ENCODE measurements at regions not wholly inside any gene's neighbourhood (a gene's known extent, or its start where the extent isn't known, plus 50 kb on each side); places are given as distances from the start of the nearest gene placed in this dataset.

DNA sequence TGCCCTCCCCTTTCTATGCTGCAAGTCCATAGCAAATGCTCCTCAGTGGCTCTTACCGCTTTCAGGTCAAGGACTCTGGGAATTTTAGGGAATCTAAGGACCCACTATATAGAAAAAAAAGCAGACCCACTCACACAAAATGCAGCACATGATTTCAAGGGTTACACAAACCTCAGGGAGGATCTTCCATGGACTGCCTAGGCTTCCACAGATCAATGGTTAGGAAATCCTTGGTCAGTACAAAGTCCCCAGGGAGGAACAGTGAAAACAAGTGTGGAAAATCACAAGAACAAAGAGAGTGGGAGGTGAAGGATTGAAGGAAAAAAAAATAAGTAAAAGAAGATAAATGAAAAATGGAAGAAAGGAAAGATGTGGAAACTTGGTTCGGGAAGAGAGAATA lies 188.4 kb downstream of the AHR start:
- H3K9me3 ChIP-seq (ENCODE audit: low read depth, low read length, poor library complexity, severe bottlenecking): no peaks in the 10 kb centered on the region
- DNase-seq (ENCODE audit: low spot score): no peak
- no peaks in the 10 kb centered on the region for H3K27me3 ChIP-seq (replicated peaks; ENCODE audit: insufficient read depth, low read depth, low read length, poor library complexity)
- no peak overlapping the region for H3K4me3 ChIP-seq (ENCODE audit: low read depth, low read length, poor library complexity, severe bottlenecking)
- intact Hi-C loops (cut with micrococcal nuclease; ENCODE audit: unreplicated experiment): no loop called here
- TF ChIP-seq EZH2 (IDR thresholded peaks at IDR 0.05; ENCODE audit: borderline replicate concordance, low read depth, low read length, poor library complexity, severe bottlenecking): no peak
- TF ChIP-seq, protein P1, sequence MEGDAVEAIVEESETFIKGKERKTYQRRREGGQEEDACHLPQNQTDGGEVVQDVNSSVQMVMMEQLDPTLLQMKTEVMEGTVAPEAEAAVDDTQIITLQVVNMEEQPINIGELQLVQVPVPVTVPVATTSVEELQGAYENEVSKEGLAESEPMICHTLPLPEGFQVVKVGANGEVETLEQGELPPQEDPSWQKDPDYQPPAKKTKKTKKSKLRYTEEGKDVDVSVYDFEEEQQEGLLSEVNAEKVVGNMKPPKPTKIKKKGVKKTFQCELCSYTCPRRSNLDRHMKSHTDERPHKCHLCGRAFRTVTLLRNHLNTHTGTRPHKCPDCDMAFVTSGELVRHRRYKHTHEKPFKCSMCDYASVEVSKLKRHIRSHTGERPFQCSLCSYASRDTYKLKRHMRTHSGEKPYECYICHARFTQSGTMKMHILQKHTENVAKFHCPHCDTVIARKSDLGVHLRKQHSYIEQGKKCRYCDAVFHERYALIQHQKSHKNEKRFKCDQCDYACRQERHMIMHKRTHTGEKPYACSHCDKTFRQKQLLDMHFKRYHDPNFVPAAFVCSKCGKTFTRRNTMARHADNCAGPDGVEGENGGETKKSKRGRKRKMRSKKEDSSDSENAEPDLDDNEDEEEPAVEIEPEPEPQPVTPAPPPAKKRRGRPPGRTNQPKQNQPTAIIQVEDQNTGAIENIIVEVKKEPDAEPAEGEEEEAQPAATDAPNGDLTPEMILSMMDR (conservative IDR thresholded peaks at IDR 0.05; ENCODE audit: low read depth, low read length): no peak
- H3K27ac ChIP-seq (ENCODE audit: low read depth, low read length, poor library complexity, severe bottlenecking): no peak overlapping the region
- ChIA-PET POLR2A (ENCODE audit: low non-redundant PET) (no interaction called here), CTCF (no interaction called here)
- H3K4me1 ChIP-seq (ENCODE audit: insufficient read depth, low read length, poor library complexity, severe bottlenecking): no peaks in the 10 kb centered on the region
- H3K36me3 ChIP-seq (ENCODE audit: insufficient read depth, low read length, poor library complexity, severe bottlenecking): no peaks in the 10 kb centered on the region
- no TSS peak for BruUV-seq (replicated peaks)

DNA sequence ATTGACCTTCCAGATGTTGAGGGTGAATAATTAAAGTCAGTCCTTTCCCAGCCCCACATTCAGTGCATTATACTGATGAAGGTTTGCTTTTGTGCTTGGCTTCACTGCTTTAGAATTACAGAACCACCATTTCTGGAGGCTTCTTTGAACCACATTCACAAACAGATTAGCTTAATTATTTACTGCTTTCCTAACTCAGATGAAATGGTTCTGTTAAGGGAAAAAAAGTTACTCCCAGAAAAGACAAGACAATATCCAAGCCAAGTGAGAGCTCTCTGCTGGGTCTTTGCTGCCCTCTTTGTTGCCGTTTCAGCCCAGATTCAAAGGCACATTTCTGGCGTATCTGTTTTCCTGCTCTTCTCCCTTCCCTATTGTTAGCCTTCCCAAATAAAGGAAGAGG lies 188.9 kb downstream of the AHR start:
- no TSS peak for BruUV-seq (replicated peaks)
- Histone ChIP-seq H3K36me3 (ENCODE audit: insufficient read depth, low read length, poor library complexity, severe bottlenecking) (no peaks in the 10 kb centered on the region), H3K27me3 (replicated peaks; ENCODE audit: insufficient read depth, low read depth, low read length, poor library complexity) (no peaks in the 10 kb centered on the region), H3K4me1 (ENCODE audit: insufficient read depth, low read length, poor library complexity, severe bottlenecking) (no peaks in the 10 kb centered on the region), H3K4me3 (ENCODE audit: low read depth, low read length, poor library complexity, severe bottlenecking) (no peak overlapping the region), H3K9me3 (ENCODE audit: low read depth, low read length, poor library complexity, severe bottlenecking) (no peaks in the 10 kb centered on the region), H3K27ac (ENCODE audit: low read depth, low read length, poor library complexity, severe bottlenecking) (no peak overlapping the region)
- TF ChIP-seq EZH2 (IDR thresholded peaks at IDR 0.05; ENCODE audit: borderline replicate concordance, low read depth, low read length, poor library complexity, severe bottlenecking): no peak
- TF ChIP-seq, protein P1 (conservative IDR thresholded peaks at IDR 0.05; ENCODE audit: low read depth, low read length): no peak
- ChIA-PET POLR2A (ENCODE audit: low non-redundant PET) (no interaction called here), CTCF (no interaction called here)
- intact Hi-C loops (cut with micrococcal nuclease; ENCODE audit: unreplicated experiment): no loop called here
- DNase-seq (ENCODE audit: low spot score): no peak

DNA sequence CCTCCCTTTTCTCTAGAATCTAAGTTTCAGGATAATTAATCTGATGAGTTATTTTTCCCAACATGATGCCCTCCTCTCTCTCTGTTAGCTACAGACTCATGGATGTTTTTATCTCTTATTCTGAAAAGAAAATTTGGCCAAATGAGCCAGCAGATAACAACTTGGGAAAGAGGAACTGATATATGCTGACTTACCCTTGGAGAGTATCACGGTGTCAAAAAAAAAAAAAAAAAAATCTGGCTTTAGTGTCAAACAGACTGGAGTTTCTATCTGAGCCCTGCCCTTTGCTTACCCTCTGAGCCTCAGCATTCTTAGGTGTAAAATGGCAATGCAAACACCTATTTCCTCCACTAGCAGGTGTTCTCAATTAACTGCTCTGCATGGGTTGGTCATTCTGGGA lies 190.4 kb downstream of the AHR start:
- no TSS peak for BruUV-seq (replicated peaks)
- DNase-seq (ENCODE audit: low spot score): no peak
- POLR2A ChIA-PET (ENCODE audit: low non-redundant PET): no interaction called here
- TF ChIP-seq EZH2 (IDR thresholded peaks at IDR 0.05; ENCODE audit: borderline replicate concordance, low read depth, low read length, poor library complexity, severe bottlenecking): no peak
- TF ChIP-seq, protein P1 (conservative IDR thresholded peaks at IDR 0.05; ENCODE audit: low read depth, low read length): no peak
- Histone ChIP-seq H3K27me3 (replicated peaks; ENCODE audit: insufficient read depth, low read depth, low read length, poor library complexity) (no peaks in the 10 kb centered on the region), H3K4me3 (ENCODE audit: low read depth, low read length, poor library complexity, severe bottlenecking) (no peak overlapping the region), H3K36me3 (ENCODE audit: insufficient read depth, low read length, poor library complexity, severe bottlenecking) (no peaks in the 10 kb centered on the region), H3K9me3 (ENCODE audit: low read depth, low read length, poor library complexity, severe bottlenecking) (no peaks in the 10 kb centered on the region), H3K27ac (ENCODE audit: low read depth, low read length, poor library complexity, severe bottlenecking) (no peak overlapping the region), H3K4me1 (ENCODE audit: insufficient read depth, low read length, poor library complexity, severe bottlenecking) (no peaks in the 10 kb centered on the region)
- intact Hi-C loops (cut with micrococcal nuclease; ENCODE audit: unreplicated experiment): no loop called here
- CTCF ChIA-PET: interaction anchor here (0.7 kb wide), 1 partner anchor 145 kb away, joined by 3 read pairs; no protein-coding TSS in a partner anchor
